Right lobe of liver (tissue), 6 donors: ENCODE measurements at regions not wholly inside any gene's neighbourhood (a gene's known extent, or its start where the extent isn't known, plus 50 kb on each side); places are given as distances from the start of the nearest gene placed in this dataset.

Source experiments
- ATAC-seq, 4 donors: fragments of 200-7000 bp; cut with Tn5 transposase; one replicate each; pipeline ENCODE4 v1.9.1; 2020; ENCODE audit warnings: mild to moderate bottlenecking in 4 of 4, moderate library complexity in 4 of 4
- DNase-seq, 3 donors: peaks; one replicate each; pipeline ENCODE4 v3.0.0-alpha.2; 2020
- H3K27ac ChIP-seq, 3 donors: fragments of 200-600 bp; one replicate each; pipeline ENCODE4 v1.8.0; 2022
- H3K27me3 ChIP-seq, 2 donors: fragments of 200-600 bp; one replicate each; pipeline ENCODE4 v1.8.0; 2022
- H3K36me3 ChIP-seq, 4 donors: fragments of 200-600 bp; sonication (generic) in 1 of 4; one replicate each; pipeline versions ENCODE4 v1.5.1 to v1.8.0; 2017 to 2022; ENCODE audit warnings: control low read depth in 1 of 4
- H3K4me1 ChIP-seq, 4 donors: fragments of 200-600 bp; sonication (generic) in 1 of 4; one replicate each; pipeline versions ENCODE4 v1.5.1 to v1.8.0; 2017 to 2022; ENCODE audit warnings: control low read depth in 1 of 4
- H3K4me3 ChIP-seq, 3 donors: fragments of 200-600 bp; one replicate each; pipeline ENCODE4 v1.8.0; 2022
- H3K9me3 ChIP-seq, 4 donors: fragments of 200-600 bp; sonication (generic) in 1 of 4; one replicate each; pipeline versions ENCODE4 v1.5.1 to v1.8.0; 2017 to 2022; ENCODE audit warnings: control low read depth in 1 of 4
- CTCF ChIP-seq, 4 donors: fragments of 200-600 bp in 3 of 4; fragments of 450-650 bp in 1 of 4; IDR thresholded peaks; one replicate each; pipeline versions ENCODE4 v1.5.1 to v1.8.0; 2016 to 2022; ENCODE audit warnings: antibody characterized with exemption in 4 of 4, mild to moderate bottlenecking in 2 of 4
- POLR2A ChIP-seq: fragments of 450-650 bp; IDR thresholded peaks from one replicate; pipeline ENCODE4 v1.6.1; 2017; ENCODE audit warnings: antibody characterized with exemption, mild to moderate bottlenecking
- WGBS: methylation state at CpG from one replicate; pipeline ENCODE4 v1.1.6; 2018; ENCODE audit warnings: low coverage, low lambda C conversion rate; ENCODE audit not compliant: insufficient coverage; ENCODE audit errors: missing lambda C conversion rate; 5-methylcytosine and 5-hydroxymethylcytosine counted together
- intact Hi-C, 2 donors: fragments of 100-400 bp; cut with DNase I; formaldehyde crosslinking; loops; one replicate each; pipeline versions ENCODE4 v1.11.2 to v1.14.1; 2022
- donor health status: DM: no; HTN: yes; CAD: no.
- donor health status: DM: no; HTN: no; CAD: no.
- donor health status: DM: no; HTN: no; CAD: no.
- donor health status: DM: no; HTN: yes; CAD: no.
- donor health status: DM: no; HTN: yes; CAD: no.

DNA sequence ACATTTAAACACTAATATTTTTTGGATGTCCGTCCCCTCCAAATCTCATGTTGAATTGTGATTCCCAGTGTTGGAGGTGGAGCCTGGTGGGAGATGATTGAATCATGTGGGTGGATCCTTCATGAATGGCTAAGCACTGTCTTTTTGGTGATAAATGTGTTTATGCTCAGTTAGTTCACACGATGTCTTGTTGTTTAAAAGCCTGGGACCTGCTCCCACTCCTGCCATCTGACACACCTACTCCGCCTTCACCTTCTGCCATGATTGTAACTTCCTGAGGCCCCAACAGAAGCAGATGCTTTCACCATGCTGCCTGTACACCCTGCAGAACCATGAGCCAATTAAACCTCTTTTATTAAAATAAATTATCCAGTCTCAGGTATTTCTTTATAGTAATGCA lies 114.7 kb downstream of the TNFAIP3 start:
- H3K36me3 ChIP-seq = no peaks in the 10 kb centered on the region
- no peak overlapping the region for H3K4me3 ChIP-seq
- intact Hi-C loops = no loop called here
- no peak overlapping the region for H3K27ac ChIP-seq
- H3K27me3 ChIP-seq = no peaks in the 10 kb centered on the region
- 53% methylated on average over 3 of the region's 3 CpGs for WGBS
- no peaks in the 10 kb centered on the region for H3K4me1 ChIP-seq
- TF ChIP-seq POLR2A (no peak), CTCF (IDR thresholded peaks at IDR 0.05) (no peak)
- DNase-seq (no peak), ATAC-seq (no peak)
- H3K9me3 ChIP-seq = no peaks in the 10 kb centered on the region

DNA sequence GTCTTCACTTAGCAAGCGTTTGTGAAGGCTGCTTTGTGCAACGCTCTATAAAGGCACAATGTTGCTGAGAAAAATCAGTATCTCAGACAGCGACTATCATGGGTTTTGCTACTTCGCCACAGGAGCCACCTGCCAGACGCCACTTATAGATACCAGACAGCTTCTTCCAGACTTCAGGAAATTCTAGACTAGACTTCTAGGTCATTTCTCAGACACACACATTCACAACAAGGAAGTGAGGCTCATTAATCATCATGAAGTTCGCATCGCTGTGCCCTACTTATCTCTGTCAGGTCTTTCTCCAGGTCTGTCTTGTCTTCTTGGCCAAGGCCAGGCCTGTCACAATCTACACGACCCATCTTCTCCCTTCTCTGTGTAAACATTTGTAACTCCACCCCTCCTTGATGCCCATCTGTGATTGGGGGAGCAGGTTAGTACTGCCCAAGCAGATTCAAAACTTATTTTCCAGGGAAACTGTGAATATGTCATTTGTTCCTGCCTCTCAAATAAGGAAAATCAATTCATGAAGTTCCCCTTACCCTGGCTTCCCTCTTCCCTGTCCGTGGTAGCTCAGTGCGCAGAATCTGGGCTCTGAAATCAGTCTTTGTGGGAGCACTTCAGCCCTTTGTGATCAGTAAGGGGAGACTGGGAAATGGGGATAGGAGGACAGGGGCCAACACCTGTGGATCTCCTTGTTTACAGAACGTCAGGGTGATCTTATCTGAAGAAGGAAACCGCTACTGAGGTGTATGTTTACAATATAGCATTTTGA lies 115.5 kb downstream of the TNFAIP3 start:
- DNase-seq (no peak), ATAC-seq (peak in 3 of 4 donors; percentile 9 to 47 (median 15))
- Histone ChIP-seq H3K27ac (no peak overlapping the region), H3K4me3 (no peak overlapping the region), H3K9me3 (no peaks in the 10 kb centered on the region), H3K27me3 (no peaks in the 10 kb centered on the region), H3K36me3 (no peaks in the 10 kb centered on the region), H3K4me1 (no peaks in the 10 kb centered on the region)
- 54% methylated on average over 12 of the region's 12 CpGs for WGBS
- intact Hi-C loops = no loop called here
- TF ChIP-seq CTCF (IDR thresholded peaks at IDR 0.05) (no peak), POLR2A (no peak)

- no peaks in the 10 kb centered on the region for H3K36me3 ChIP-seq
- intact Hi-C loops = no loop called here
- no peak overlapping the region for H3K4me3 ChIP-seq
- TF ChIP-seq CTCF (IDR thresholded peaks at IDR 0.05) (no peak), POLR2A (no peak)
- no peaks in the 10 kb centered on the region for H3K27me3 ChIP-seq
- DNase-seq (no peak), ATAC-seq (peak in 1 of 4 donors; percentile 24)
- no peaks in the 10 kb centered on the region for H3K4me1 ChIP-seq
- H3K9me3 ChIP-seq = no peaks in the 10 kb centered on the region
- no peak overlapping the region for H3K27ac ChIP-seq
- 73% methylated on average over 4 of the region's 5 CpGs for WGBS
These were observed 116.2 kb downstream of the TNFAIP3 start for GRCh38 chr6:137983269-137983668.

DNA sequence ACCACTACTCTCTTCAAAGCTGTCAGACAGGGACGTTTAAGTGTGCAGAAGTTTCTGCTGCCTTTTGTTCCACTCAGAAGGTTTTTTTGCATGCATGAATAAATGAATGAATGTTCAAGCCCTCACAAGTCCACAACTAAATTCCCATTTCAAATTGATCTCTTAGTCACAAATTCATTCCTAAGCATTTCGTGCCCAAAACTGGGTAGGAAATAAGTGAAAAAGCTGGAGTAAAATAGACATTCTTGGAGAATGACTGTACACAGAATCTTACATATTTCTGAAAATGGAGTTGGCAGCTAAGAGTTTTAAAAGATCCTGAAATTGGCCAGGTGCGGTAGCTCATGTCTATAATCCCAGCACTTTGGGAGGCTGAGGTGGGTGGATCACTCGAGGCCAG lies 117.6 kb downstream of the PERP start:
- 64% methylated on average over 4 of the region's 4 CpGs for WGBS
- no peak for DNase-seq
- Histone ChIP-seq H3K27me3 (no peaks in the 10 kb centered on the region), H3K9me3 (no peaks in the 10 kb centered on the region), H3K4me3 (no peak overlapping the region), H3K36me3 (no peaks in the 10 kb centered on the region), H3K4me1 (no peaks in the 10 kb centered on the region), H3K27ac (no peak overlapping the region)
- TF ChIP-seq POLR2A = no peak
- no peak for TF ChIP-seq CTCF (IDR thresholded peaks at IDR 0.05)
- intact Hi-C loops = no loop called here
- ATAC-seq = no peak
